GM12872 (cell line): ENCODE measurements at regions not wholly inside any gene's neighbourhood (a gene's known extent, or its start where the extent isn't known, plus 50 kb on each side); places are given as distances from the start of the nearest gene placed in this dataset.

Experiments used
- CTCF ChIP-seq: IDR thresholded peaks from 3 replicates; pipeline ENCODE4 v1.5.1; 2011; ENCODE audit warnings: low read depth, mild to moderate bottlenecking, low read length, moderate library complexity; ENCODE audit not compliant: insufficient read depth

- no peak for TF ChIP-seq CTCF
These were observed 59.2 kb upstream of the PRSS16 start for GRCh38 chr6:27188061-27188884.

GRCh38 chr6:27188885-27189418 lies 58.5 kb upstream of the PRSS16 start:
- TF ChIP-seq CTCF: peak; percentile 61

- TF ChIP-seq CTCF: no peak
These were observed 57.4 kb upstream of the PRSS16 start for GRCh38 chr6:27190126-27190525.
